AG04449 (cell line): ENCODE measurements at regions not wholly inside any gene's neighbourhood (a gene's known extent, or its start where the extent isn't known, plus 50 kb on each side); places are given as distances from the start of the nearest gene placed in this dataset.

ENCODE experiments used
- CTCF ChIA-PET: fragments of 350-600 bp; formaldehyde crosslinking; extraction: SDS; loops from one replicate; lab custom pipeline; 2021; ENCODE audit warnings: antibody characterized with exemption; lab: Yijun Ruan, JAX
- POLR2A ChIA-PET: fragments of 400-600, 350-600 bp; formaldehyde crosslinking; extraction: SDS; loops from one replicate; lab custom pipeline; 2020; ENCODE audit warnings: antibody characterized with exemption, inconsistent platforms; lab: Yijun Ruan, JAX
- DNase-seq: peaks from one replicate; pipeline ENCODE4 v3.0.0-alpha.2; 2010; ENCODE audit warnings: low read depth, low spot score
- H3K4me3 ChIP-seq: 2 replicates; pipeline ENCODE4 v1.5.1; 2011; ENCODE audit warnings: low read depth, mild to moderate bottlenecking, control low read depth, low read length
- CTCF ChIP-seq: IDR thresholded peaks from one replicate; pipeline ENCODE4 v1.5.1; 2011; ENCODE audit warnings: mild to moderate bottlenecking, moderate library complexity, low read length, control low read depth, inconsistent platforms; ENCODE audit not compliant: insufficient read depth; ENCODE audit errors: missing control alignments

GRCh38 chr18:59063300-59063906, 76.3 kb upstream of the SEC11C start:
- TF ChIP-seq CTCF = no peak
- ChIA-PET POLR2A (no interaction called here), CTCF (interaction anchor here (1.0 to 18.8 kb wide), 3 partner anchors 9 to 288 kb away, joined by 5 to 1272 read pairs (median 6); no protein-coding TSS in a partner anchor)
- H3K4me3 ChIP-seq = no peak overlapping the region
- no peak for DNase-seq

DNA sequence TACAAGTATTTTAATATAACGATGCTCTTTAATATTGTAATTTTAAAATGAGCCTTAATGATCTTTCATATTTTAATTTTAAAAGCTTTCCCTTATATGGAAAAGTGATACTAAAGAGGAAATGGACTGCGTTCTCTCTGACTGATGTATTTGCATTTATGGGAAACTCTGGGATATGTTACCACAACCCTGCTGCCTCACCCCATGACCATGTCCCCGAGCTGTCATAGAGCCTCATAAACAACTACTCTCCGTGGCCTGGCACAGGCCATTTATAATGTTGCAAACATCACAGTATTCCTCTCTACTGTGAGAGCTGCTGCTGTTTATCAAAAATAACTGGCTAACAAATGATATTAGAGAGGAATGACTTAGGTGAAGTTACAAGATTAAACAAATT, 75.8 kb upstream of the SEC11C start:
- CTCF ChIA-PET = interaction anchor here (1.0 to 18.8 kb wide), 2 partner anchors 9 to 288 kb away, joined by 6 to 1272 read pairs; no protein-coding TSS in a partner anchor
- no peak for DNase-seq
- POLR2A ChIA-PET = no interaction called here
- no peak for TF ChIP-seq CTCF
- H3K4me3 ChIP-seq = no peak overlapping the region

DNA sequence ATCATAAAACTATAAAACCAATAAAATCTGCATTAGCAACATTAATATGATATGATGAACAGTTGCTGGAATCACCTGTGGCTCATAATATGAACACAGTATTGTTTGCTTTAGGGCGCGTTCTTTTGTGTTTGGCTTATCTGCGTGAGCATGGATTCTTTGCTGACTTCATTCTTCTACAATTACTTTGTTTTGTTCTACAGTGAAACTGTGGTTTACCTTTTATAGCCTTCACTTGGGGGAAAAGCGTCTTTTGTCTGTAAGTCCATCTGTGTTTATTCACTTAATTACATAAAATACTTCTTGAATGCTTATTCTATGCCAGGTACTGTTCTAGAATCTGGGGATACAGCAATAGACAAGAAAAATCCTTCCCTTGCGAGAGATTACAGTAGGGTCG, 74.0 kb upstream of the SEC11C start:
- H3K4me3 ChIP-seq = no peak overlapping the region
- no peak for DNase-seq
- ChIA-PET POLR2A (no interaction called here), CTCF (interaction anchor here (0.7 to 18.8 kb wide), 6 partner anchors 8 to 541 kb away, joined by 3 to 1272 read pairs (median 8); no protein-coding TSS in a partner anchor)
- TF ChIP-seq CTCF = no peak

- CTCF ChIA-PET = interaction anchor here (0.7 to 18.8 kb wide), 8 partner anchors 8 to 292 kb away, joined by 3 to 1272 read pairs (median 12); no protein-coding TSS in a partner anchor
- TF ChIP-seq CTCF = peak; percentile 10
- POLR2A ChIA-PET = no interaction called here
- no peak overlapping the region for H3K4me3 ChIP-seq
- no peak for DNase-seq
These were observed 71.8 kb upstream of the SEC11C start for GRCh38 chr18:59067873-59068272.

- no peak for DNase-seq
- CTCF ChIA-PET = interaction anchor here (0.7 to 18.8 kb wide), 11 partner anchors 9 to 334 kb away, joined by 3 to 1272 read pairs (median 7); no protein-coding TSS in a partner anchor
- no peak overlapping the region for H3K4me3 ChIP-seq
- TF ChIP-seq CTCF = no peak
- POLR2A ChIA-PET = no interaction called here
These were observed 71.2 kb upstream of the SEC11C start for GRCh38 chr18:59068276-59069071.

GRCh38 chr18:59070181-59070912, 69.3 kb upstream of the SEC11C start:
- no peak overlapping the region for H3K4me3 ChIP-seq
- TF ChIP-seq CTCF = peak; percentile 90
- DNase-seq = no peak
- ChIA-PET POLR2A (interaction anchor here (0.8 kb wide), 1 partner anchor 285 kb away, joined by 3 read pairs; no protein-coding TSS in a partner anchor), CTCF (interaction anchor here (0.6 to 18.8 kb wide), 45 partner anchors 7 to 625 kb away, joined by 3 to 1272 read pairs (median 3); no protein-coding TSS in a partner anchor)
